AG04450 (cell line): ENCODE measurements at regions not wholly inside any gene's neighbourhood (a gene's known extent, or its start where the extent isn't known, plus 50 kb on each side); places are given as distances from the start of the nearest gene placed in this dataset.

ENCODE experiments used
- CTCF ChIA-PET: fragments of 300-600, 350-600 bp; formaldehyde crosslinking; extraction: SDS; loops from one replicate; lab custom pipeline; 2022; ENCODE audit warnings: antibody characterized with exemption, inconsistent platforms; lab: Charles Lee
- POLR2A ChIA-PET: fragments of 350-600 bp; formaldehyde crosslinking; extraction: SDS; loops from one replicate; lab custom pipeline; 2021; ENCODE audit warnings: antibody characterized with exemption, inconsistent platforms; lab: Yijun Ruan, JAX
- DNase-seq: peaks from one replicate; pipeline ENCODE4 v3.0.0-alpha.2; 2011; ENCODE audit warnings: low read depth, low spot score
- H3K27ac ChIP-seq: one replicate; pipeline ENCODE4 v1.5.1; 2012; ENCODE audit warnings: low read depth, low read length, control low read depth
- H3K27me3 ChIP-seq: one replicate; pipeline ENCODE4 v1.6.0; 2012; ENCODE audit warnings: low read length; ENCODE audit not compliant: control insufficient read depth, insufficient read depth
- H3K4me3 ChIP-seq: 2 replicates; pipeline ENCODE4 v1.5.1; 2011; ENCODE audit warnings: mild to moderate bottlenecking, low read depth, low read length, control low read depth
- H3K9me3 ChIP-seq: 2 replicates; pipeline ENCODE4 v1.5.1; 2012; ENCODE audit warnings: low read length; ENCODE audit not compliant: control insufficient read depth, insufficient read depth
- CTCF ChIP-seq: IDR thresholded peaks from 2 replicates; pipeline ENCODE4 v1.5.1; 2011; ENCODE audit warnings: low read depth, low read length, control low read depth, inconsistent platforms

- TF ChIP-seq CTCF: no peak
- Histone ChIP-seq H3K9me3 (no peaks in the 10 kb centered on the region), H3K4me3 (no peak overlapping the region), H3K27ac (no peak overlapping the region), H3K27me3 (no peaks in the 10 kb centered on the region)
- CTCF ChIA-PET: interaction anchor here (0.6 kb wide), 1 partner anchor 217 kb away, joined by 3 read pairs; no protein-coding TSS in a partner anchor
- no peak for DNase-seq
- POLR2A ChIA-PET: no interaction called here
These were observed 205.7 kb downstream of the EN1 start for GRCh38 chr2:118641711-118642110.

DNA sequence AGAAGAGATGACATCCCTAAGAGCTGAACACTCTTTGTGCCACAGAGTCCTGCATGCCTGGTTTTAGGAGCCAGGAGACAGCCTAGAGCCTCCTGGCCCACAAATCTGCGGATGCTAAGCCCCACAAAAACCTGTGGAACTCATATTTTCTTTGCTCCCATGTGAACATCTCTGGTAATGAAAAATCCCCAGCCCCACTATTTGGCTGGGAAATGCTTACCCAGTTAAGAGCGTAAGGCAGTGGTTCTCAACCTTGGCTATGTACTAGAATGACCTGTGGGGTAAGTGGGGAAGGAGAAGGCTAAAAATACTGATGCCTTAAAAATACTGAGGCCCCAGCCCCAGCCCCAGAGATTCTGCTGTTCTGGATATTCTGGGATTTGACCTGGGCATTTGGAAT lies 208.1 kb downstream of the EN1 start:
- ChIA-PET CTCF (no interaction called here), POLR2A (no interaction called here)
- Histone ChIP-seq H3K9me3 (no peaks in the 10 kb centered on the region), H3K27ac (no peak overlapping the region), H3K27me3 (no peaks in the 10 kb centered on the region), H3K4me3 (no peak overlapping the region)
- DNase-seq: no peak
- no peak for TF ChIP-seq CTCF

DNA sequence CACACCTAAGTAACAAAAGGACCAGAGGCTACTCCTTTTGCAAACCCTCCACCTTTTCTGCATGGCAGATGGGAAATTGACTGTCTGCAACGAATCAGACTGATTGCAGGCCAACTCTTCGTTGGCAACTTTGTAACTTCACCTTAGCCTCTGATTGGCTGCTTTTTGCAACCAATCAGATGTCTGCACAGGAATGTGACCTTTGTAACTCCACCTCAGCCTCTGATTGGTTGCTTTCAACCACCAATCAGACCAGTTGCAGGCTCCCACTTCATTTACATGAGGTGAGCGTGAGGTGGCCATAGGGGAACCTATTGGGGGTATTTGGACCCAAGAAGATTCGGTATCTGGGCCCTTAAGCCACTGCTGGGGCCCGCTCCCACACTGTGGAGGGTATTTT lies 209.0 kb downstream of the EN1 start:
- Histone ChIP-seq H3K27me3 (no peaks in the 10 kb centered on the region), H3K27ac (no peak overlapping the region), H3K9me3 (no peaks in the 10 kb centered on the region), H3K4me3 (no peak overlapping the region)
- POLR2A ChIA-PET: no interaction called here
- no peak for DNase-seq
- CTCF ChIA-PET: no interaction called here
- no peak for TF ChIP-seq CTCF

DNA sequence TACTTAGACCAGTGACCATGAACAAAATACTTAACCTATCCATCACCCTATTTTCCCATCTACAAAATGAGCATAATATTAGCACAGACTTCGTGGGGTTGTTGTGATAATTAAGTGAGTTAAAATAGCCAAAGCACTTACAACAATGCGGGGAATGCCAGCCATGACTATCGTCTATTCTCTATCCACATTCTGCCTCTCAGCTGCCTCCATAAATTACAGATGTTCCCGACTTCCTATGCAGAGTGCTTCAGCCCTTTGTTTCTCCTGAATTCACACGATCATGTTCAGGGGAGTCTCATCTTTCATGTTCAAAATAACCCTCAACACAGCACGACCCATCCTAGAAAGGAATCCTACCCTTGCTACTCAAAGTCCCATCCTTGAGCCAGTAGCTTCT lies 211.6 kb downstream of the EN1 start:
- POLR2A ChIA-PET: no interaction called here
- CTCF ChIA-PET: interaction anchor here (0.7 kb wide), 1 partner anchor 655 kb away, joined by 3 read pairs; no protein-coding TSS in a partner anchor
- Histone ChIP-seq H3K27ac (no peak overlapping the region), H3K4me3 (no peak overlapping the region), H3K9me3 (no peaks in the 10 kb centered on the region), H3K27me3 (no peaks in the 10 kb centered on the region)
- TF ChIP-seq CTCF: no peak
- DNase-seq: no peak

- POLR2A ChIA-PET: no interaction called here
- Histone ChIP-seq H3K27ac (no peak overlapping the region), H3K9me3 (no peaks in the 10 kb centered on the region), H3K4me3 (no peak overlapping the region), H3K27me3 (no peaks in the 10 kb centered on the region)
- no peak for TF ChIP-seq CTCF
- CTCF ChIA-PET: no interaction called here
- DNase-seq: no peak
These were observed 212.6 kb downstream of the EN1 start for GRCh38 chr2:118634876-118635275.
